NCI-H146 treated with DMSO at 0.1 percent for 48 hours (cell line): ENCODE measurements at regions not wholly inside any gene's neighbourhood (a gene's known extent, or its start where the extent isn't known, plus 50 kb on each side); places are given as distances from the start of the nearest gene placed in this dataset.
A peak's percentile ranks its signal among the peaks of the same experiment; 100 is the strongest.

Source experiments
- DNase-seq: peaks from one replicate; lab custom pipeline; 2025; ENCODE audit not compliant: unreplicated experiment; lab: John Stamatoyannopoulos, UW

DNA sequence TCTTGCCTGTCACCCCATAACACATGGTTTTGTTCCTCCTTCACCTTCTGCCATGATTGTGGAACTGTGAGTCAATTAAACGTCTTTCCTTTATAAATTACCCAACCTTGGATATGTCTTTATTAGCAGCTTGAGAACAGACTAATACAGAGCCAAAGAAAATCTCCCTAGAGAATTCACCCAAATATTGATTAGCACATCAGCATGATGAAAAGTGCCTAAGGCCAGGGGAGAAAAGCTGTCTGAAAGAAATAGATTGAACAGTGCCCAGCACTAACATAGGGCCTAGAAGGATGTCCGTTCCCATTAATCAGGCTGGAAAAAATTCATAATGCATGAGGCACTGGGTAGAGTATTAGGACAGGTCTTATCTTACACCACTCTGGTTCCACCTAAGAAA lies 111.9 kb upstream of the CALN1 start:
- no peak for DNase-seq

DNA sequence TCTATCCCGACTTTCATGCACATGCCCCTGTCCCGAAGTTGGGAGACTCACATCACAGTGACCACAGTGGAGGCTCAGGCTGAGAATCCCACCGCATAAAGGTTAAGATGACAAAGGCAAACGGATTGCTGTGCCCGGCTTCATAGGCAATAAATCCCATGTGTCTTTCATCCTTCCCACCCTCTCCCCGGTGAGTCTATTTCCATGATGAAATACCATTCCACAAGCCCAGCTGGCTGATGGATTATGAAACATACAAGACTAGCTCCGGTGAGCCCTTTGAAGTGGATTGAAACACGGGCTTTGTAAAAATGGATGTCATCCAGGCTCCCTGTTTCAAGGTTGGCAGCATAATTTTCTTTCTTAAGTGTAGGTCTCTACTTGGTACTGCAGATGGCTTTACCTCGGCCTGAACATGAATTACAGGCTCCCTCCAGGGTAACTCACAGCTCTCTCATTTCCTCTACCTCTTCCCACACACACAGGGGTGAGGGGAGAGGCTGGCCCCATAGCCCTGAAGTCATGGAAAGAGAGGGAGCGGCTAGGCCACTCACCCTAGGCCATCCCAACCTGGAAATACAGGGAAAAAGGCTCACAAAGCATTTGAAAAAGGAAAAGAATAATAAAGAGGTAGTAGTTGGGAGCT lies 92.0 kb upstream of the CALN1 start:
- DNase-seq, result no peak

DNA sequence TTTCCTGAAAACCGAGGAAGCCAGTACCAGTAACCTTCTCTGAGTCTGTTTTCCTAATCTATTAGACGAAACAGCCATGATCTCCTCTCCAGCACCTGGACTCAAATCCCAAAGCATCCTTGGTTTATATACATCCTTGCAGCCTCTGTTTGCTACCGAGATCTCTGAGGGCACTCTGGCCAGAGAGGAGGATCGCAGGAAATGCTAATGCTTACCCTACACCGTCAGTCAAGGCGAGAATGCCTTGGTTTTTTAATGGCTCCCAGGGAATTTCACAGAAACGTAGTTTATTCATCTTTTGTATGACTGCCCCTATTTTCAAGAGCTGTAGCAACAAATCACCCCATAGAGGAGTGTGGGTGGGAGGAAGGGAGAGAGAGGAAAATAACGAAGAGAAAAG lies 91.5 kb upstream of the CALN1 start:
- no peak for DNase-seq

DNA sequence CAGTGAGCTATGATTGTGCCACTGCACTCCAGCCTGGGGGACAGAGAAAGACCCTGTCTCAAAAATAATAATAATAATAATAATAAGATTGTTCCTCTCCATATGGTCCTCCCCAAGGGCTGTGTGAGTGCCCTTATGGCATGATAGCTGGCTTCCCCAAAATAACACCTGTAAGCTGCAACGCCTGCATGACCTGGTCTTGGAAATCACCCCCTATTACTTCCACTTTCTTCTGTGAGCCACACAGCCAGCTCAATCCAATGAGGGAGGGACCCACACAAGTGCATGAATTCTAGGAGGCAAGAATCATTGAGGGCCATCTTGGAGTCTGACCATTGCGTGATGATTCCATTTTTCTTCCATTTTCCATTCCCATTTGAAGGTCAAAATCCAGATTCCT lies 82.7 kb upstream of the CALN1 start:
- no peak for DNase-seq

DNA sequence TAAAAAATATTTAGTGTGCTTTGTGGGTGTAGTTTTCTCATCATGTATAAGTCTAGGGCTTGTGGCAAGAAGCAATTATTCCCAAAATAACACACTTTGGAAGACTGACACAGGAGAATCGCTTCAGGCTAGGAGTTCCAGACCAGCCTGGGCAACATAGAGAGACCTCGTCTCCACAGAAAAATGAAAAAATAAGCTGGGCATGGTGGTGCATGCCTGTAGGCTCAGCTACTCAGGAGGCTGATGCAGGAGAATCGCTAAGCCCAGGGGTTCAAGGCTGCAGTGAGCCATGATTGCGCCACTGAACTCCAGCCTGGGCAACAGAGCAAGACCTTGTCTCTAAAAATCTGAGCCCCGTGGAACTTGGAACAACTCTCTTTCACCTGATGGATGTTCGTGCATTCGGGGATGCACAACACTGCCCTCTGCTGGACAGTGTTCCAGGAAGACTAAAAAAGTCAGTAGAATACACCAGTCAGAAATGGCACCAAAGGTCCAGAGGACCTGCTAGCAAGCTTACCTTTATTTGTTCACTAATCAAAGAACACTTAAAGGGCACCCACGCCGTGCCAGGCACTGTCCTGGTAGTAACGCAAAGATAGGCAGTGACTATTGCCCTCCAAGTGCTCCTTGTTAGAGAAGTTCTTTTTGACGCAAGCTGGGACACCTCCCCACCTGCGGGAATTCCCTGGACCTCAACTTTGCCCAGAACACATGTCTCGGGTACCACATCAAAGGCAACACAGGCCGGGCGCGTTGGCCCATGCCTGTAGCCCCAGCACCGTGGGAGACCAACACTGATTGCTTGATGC lies 81.9 kb upstream of the CALN1 start:
- DNase-seq, result peak; percentile 53

DNA sequence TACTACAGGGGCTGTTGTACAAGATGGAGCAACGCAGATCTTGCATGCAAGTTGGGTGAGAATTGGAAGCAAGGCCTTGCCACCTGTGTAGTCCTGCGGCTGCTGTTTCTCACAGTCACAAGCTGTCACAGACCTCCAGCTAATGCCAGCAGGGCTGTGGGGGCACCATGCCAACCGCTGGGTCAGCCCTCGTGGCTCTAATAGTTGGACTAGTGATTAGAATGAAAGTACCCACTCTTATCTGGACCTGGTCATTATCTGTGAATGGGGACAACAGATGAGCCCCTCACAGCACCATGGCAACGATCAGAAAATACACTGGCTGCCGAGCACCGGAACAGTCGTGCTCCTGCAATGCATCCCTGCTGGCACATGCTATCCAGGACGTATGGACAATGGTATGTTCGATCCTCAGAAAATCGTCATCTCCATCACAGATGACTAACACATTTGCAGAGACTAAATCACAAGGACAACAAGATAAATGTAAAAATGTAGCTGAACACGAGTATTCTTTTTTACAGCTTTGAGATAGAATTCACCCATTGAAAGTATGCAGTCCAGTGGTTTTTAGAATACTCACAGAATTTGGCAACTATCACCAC lies 80.4 kb upstream of the CALN1 start:
- DNase-seq, result peak; percentile 31

DNA sequence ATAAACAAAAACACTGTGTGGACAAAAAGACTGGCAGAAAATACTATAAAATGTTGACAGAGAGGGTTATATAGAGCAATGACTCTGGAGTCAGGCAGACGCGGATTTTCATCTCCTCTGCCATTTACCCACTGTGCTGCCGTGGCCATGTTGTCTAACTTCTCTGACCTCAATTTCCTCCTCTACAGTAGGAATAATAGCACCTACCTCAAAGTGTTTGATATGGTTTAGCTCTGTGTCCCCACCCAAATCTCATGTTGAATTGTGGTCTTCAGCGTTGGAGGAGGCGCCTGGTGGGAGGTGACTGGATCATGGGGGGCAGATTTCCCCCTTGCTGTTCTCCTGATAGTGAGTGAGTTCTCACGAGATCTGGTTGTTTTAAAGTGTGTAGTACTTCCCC lies 78.2 kb upstream of the CALN1 start:
- no peak for DNase-seq

DNA sequence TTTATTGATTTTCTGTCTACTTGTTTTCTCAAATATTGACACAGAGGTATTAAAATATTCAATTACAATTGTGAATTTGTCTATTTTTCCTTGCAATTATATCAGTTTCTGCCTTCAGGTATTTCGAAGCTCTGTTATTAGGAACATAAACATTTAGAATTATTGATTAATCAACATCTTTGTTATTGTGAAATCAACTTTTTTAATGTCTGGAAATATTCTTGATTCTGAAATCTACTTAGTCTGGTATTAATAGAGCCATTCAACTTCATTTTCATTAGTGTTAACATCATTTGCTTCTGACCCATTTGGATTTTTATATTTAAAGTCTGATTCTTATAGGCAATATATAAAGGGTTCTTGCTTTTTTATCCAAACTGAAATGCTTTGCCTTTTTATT lies 69.8 kb upstream of the CALN1 start:
- DNase-seq, result no peak

DNA sequence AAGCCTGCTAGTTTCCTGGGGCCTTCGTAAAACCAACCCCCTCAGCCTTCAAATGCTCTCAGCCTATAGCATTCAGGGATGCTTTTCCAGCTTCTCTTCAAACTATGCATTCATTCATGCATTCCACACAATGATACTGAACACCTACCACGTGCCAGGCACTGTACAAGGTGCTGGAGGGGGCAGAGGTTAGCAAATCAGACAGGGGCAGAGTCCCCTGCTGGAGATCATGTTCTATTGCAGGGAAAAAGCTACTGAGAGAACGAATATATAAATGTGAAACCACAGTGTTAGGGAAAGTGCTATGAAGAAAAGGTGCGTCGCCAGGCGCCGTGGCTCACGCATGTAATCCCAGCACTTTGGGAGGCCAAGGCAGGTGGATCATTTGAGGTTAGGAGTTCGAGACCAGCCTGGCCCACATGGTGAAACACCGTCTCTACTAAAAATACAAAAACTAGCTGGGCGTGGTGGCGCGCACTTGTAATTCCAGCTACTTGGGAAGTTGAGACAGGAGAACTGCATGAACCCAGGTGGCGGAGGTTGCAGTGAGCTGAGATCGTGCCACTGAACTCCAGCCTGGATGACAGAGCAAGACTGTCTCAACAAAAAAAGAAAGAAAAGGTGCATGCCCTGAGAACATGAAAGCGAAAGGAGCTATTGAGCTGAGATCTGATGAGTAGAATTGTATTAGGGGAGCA lies 64.6 kb upstream of the CALN1 start:
- no peak for DNase-seq

DNA sequence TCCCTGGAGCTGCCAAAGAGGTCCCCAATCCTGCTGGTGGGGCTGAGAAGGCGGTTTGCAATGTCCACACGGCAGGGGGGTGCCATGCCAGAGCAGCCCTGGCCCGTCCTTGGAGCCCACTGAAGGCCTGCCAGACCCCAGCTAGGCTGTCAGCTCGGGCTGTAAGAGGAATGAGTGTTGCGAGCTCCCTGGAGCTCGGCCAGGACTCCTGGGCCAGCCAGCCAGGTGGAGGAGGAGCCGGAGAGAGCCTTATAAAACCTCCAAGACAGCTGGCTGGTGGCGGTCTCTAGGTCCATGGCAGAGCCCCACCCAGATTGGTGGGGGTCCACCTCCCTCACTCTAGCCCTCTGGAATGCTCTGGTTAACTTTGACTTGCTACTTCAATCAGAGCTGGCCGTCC lies 55.1 kb upstream of the CALN1 start:
- DNase-seq, result no peak

DNA sequence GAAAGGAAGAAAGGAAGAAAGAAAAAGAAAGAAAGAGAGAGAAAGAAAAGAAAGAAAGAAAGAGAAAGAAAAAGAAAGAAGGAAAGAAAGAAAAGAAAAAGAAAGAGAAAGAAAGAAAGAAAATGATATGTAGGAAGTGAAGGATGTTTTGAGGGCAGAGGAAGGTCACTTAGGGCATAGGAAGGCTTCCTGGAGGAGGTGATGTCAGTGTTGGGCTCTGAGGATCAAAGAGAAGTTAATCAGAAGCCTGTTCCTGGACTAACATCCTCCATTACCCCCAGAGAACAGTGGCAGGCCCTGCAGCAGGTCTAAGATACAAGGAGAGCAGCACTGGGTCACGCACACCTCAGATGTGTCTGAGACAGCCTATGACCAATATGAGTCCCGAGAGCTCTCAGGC lies 54.7 kb upstream of the CALN1 start:
- DNase-seq, result no peak

DNA sequence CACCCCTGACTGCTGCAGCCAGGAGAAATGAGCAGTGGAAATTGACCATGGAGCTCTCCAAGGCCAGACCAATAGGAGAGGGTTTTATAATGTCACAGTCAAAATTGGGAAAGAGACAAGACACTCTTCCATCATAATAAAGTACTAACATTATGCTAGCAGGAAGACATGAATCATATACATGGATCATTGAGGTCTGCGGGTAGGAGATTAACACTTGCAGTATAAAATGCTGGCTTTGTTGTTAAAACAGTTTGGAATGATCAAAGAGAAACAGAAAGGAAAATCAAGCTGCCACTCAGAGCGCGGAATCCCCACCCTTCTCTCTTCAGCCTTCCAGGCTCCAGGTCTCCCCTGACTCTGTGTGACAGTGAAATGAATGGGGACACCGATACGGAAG lies 53.4 kb upstream of the CALN1 start:
- DNase-seq, result no peak

DNA sequence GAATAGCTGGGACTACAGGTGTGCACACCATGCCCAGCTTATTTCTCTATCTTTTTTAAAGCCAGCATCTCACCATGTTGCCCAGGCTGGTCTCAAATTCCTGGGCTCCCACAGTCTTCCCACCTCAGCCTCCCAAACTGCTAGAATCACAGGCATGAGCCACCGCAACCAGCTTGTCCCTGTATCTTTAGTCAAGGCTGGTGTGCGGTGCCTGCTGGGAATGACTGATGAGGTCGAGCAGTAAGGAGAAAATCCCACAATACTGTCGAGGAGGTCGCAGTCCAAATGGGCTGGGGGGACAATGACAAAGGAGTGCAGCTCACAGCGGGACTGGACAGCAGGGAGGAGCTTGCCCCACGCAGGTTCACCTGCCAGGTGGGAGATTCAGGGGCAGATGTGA lies 50.2 kb upstream of the CALN1 start:
- no peak for DNase-seq
